ENCODE measurements at regions not wholly inside any gene's neighbourhood (a gene's known extent, or its start where the extent isn't known, plus 50 kb on each side); places are given as distances from the start of the nearest gene placed in this dataset.

DNA sequence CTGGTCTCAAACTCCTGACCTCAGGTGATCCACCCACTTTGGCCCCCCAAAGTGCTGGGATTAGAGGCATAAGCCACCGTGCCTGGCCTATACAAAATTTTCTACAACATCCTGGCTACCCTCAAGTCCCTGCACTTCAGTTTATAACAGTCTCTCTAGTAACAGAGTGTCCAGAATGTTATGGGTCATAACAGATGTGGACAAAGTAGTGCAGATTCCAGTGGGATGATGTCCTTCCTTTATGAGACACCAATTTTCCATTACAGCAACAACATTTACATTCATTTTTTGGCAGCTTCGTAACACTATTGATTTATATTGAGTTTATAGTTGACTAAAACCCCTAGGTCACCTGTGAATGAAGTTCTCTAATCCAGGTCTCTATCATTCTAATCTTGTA lies 429.4 kb upstream of the PTBP2 start:
- no peak overlapping the region for H3K4me3 ChIP-seq (ENCODE audit: low read depth, low read length)
- no peak for TF ChIP-seq CTCF (IDR thresholded peaks at IDR 0.05; ENCODE audit: borderline replicate concordance, insufficient read depth, low read depth, low read length)

DNA sequence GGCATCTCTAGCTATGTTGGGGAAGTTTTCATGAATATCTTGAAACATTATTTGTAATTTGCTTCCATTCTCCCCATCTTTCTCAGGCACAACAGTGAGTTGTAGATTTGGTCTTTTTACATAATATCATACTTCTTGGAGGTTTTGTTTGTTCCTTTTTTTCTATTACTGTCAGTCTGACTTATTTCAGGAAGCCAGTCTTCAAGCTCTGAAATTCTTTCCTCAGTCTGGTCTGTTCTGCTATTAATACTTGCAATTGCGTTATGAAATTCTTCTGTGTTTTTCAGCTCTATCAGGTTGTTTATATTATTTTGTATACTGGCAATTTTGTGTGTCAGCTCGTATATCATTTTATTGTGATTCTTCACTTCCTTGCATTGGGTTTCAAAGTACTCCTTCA lies 424.6 kb upstream of the PTBP2 start:
- TF ChIP-seq CTCF (IDR thresholded peaks at IDR 0.05; ENCODE audit: borderline replicate concordance, insufficient read depth, low read depth, low read length), result no peak
- H3K4me3 ChIP-seq (ENCODE audit: low read depth, low read length), result no peak overlapping the region

DNA sequence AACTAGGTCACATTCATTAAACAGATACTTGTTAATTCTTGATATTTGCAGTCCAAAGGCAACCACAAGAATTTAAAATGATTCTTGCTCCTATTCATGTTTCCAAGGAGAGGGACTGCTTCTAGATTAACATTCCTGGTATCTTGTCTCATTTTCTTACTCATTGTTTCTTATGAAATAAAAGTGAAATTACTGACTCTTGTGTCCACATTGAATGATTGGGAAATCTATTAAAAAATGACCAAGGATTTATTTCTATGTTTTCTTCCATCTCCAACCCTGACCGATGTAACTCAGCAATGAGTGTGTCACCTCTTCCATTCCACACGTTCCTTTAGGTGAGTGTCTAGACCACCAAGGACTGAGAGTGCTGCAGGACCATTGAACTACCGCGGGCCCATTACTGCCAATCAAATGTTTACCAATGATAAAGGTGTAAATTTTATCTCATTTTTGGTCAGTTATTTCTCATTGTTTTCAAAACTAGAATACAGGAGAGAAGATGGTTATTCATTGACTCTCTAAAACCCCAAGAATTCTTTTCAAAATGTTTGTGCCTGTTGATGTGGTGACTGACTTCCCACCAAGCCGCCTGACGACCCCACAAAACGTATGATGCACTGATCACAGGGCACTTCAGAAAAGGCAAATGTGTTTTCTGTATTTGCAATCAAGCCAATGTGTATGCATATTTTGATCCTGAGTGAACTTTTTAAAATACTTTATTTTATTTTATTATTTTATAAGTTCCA lies 414.6 kb upstream of the PTBP2 start:
- no peak for TF ChIP-seq CTCF (IDR thresholded peaks at IDR 0.05; ENCODE audit: borderline replicate concordance, insufficient read depth, low read depth, low read length)
- no peak overlapping the region for H3K4me3 ChIP-seq (ENCODE audit: low read depth, low read length)

DNA sequence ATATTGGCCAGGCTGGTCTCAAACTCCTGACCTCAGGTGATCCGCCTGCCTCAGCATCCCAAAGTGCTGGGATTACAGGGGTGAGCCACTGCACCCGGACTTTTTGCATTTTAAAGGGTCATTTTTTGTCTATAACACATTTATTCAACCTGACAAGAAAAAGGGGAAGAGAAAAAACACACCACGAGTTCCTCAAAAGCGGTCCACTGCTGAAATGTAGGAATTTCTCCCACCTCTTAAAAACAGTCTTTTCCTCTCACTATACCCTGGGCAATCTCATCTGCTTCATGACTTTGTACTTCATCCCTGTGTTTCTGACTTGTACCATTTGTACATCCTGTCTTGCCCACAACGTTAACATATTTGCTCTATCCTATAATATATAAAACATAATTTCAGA lies 413.3 kb upstream of the PTBP2 start:
- no peak for TF ChIP-seq CTCF (IDR thresholded peaks at IDR 0.05; ENCODE audit: borderline replicate concordance, insufficient read depth, low read depth, low read length)
- H3K4me3 ChIP-seq (ENCODE audit: low read depth, low read length), result no peak overlapping the region

GRCh38 chr1:96309783-96310182 lies 411.8 kb upstream of the PTBP2 start:
- no peak for TF ChIP-seq CTCF (IDR thresholded peaks at IDR 0.05; ENCODE audit: borderline replicate concordance, insufficient read depth, low read depth, low read length)
- H3K4me3 ChIP-seq (ENCODE audit: low read depth, low read length), result no peak overlapping the region

DNA sequence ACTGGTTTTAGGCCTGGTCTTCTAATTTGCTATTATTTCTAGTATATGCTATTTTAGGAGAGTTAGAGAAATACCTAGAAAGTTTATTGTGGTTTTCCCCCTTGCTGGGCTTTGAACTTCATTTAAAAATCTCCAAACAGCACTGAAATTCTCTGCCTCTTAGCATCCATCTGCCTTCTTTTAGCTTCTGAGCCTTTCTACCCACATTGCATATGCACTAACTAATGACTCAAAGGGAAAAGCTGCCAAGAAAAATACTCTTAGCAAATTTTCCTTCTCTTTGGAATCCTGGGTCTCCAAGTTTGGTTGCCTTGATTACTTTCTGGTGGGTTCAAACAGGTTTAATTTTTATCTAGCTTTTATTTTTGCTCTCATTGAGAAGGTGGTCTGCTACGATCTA lies 408.4 kb upstream of the PTBP2 start:
- no peak for TF ChIP-seq CTCF (IDR thresholded peaks at IDR 0.05; ENCODE audit: borderline replicate concordance, insufficient read depth, low read depth, low read length)
- H3K4me3 ChIP-seq (ENCODE audit: low read depth, low read length), result no peak overlapping the region

DNA sequence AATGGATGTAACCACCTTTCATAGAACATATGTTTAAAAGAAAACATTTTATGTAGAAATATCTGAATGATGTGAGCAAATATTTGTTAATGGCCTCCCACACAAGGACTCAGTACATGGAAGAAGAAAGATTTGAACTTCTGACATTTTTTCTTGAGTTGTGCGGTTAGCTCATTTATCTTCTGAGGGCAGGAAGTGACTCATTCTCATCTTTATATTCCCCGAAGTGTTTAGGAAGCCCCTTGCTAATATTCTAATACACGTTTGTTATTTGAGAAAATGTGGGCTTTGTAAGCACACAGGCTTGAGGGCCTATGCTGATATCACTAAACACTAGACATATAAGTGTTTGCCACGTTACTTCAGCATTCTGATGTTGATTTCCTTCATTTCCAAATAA lies 392.5 kb upstream of the PTBP2 start:
- H3K4me3 ChIP-seq (ENCODE audit: low read depth, low read length), result no peak overlapping the region
- no peak for TF ChIP-seq CTCF (IDR thresholded peaks at IDR 0.05; ENCODE audit: borderline replicate concordance, insufficient read depth, low read depth, low read length)
